ENCODE measurements at regions not wholly inside any gene's neighbourhood (a gene's known extent, or its start where the extent isn't known, plus 50 kb on each side); places are given as distances from the start of the nearest gene placed in this dataset.

GRCh38 chr13:81302677-81303076, 961.8 kb upstream of the SPRY2 start:
- Histone ChIP-seq H3K27ac (ENCODE audit: low read depth in 2 of 2, low read length in 2 of 2) (no peak overlapping the region), H3K27me3 (ENCODE audit: control insufficient read depth in 2 of 2, insufficient read depth in 2 of 2, low read length in 2 of 2) (no peaks in the 10 kb centered on the region), H3K36me3 (ENCODE audit: control insufficient read depth in 2 of 2, insufficient read depth in 2 of 2, low read length in 2 of 2) (no peaks in the 10 kb centered on the region)

GRCh38 chr13:81302125-81302524, 961.2 kb upstream of the SPRY2 start:
- no peaks in the 10 kb centered on the region for H3K27me3 ChIP-seq (ENCODE audit: control insufficient read depth in 2 of 2, insufficient read depth in 2 of 2, low read length in 2 of 2)
- H3K4me1 ChIP-seq (ENCODE audit: control insufficient read depth in 2 of 2, insufficient read depth in 2 of 2, low read length in 2 of 2), result peaks cover 0 to 2% of the 10 kb centered on the region in 2 donors
- H3K9me3 ChIP-seq (ENCODE audit: control insufficient read depth in 2 of 2, low read length in 2 of 2), result no peaks in the 10 kb centered on the region
- H3K4me3 ChIP-seq (ENCODE audit: low read length in 2 of 2), result no peak overlapping the region
- H3K9ac ChIP-seq (ENCODE audit: low read depth in 1 of 2, low read length in 2 of 2), result no peak overlapping the region
- H3K27ac ChIP-seq (ENCODE audit: low read depth in 2 of 2, low read length in 2 of 2), result no peak overlapping the region
- no peaks in the 10 kb centered on the region for H3K36me3 ChIP-seq (ENCODE audit: control insufficient read depth in 2 of 2, insufficient read depth in 2 of 2, low read length in 2 of 2)

More at GRCh38 chr13:81302677-81303076, 961.8 kb upstream of the SPRY2 start:
- H3K4me3 ChIP-seq (ENCODE audit: low read length in 2 of 2), result no peak overlapping the region
- no peaks in the 10 kb centered on the region for H3K9me3 ChIP-seq (ENCODE audit: control insufficient read depth in 2 of 2, low read length in 2 of 2)
- H3K4me1 ChIP-seq (ENCODE audit: control insufficient read depth in 2 of 2, insufficient read depth in 2 of 2, low read length in 2 of 2), result peaks cover 0 to 2% of the 10 kb centered on the region in 2 donors
- H3K9ac ChIP-seq (ENCODE audit: low read depth in 1 of 2, low read length in 2 of 2), result no peak overlapping the region

GRCh38 chr13:81295177-81295576, 954.3 kb upstream of the SPRY2 start:
- H3K4me1 ChIP-seq (ENCODE audit: control insufficient read depth in 2 of 2, insufficient read depth in 2 of 2, low read length in 2 of 2), result no peaks in the 10 kb centered on the region
- H3K27ac ChIP-seq (ENCODE audit: low read depth in 2 of 2, low read length in 2 of 2), result no peak overlapping the region
- H3K9ac ChIP-seq (ENCODE audit: low read depth in 1 of 2, low read length in 2 of 2), result no peak overlapping the region
- no peaks in the 10 kb centered on the region for H3K9me3 ChIP-seq (ENCODE audit: control insufficient read depth in 2 of 2, low read length in 2 of 2)
- no peaks in the 10 kb centered on the region for H3K27me3 ChIP-seq (ENCODE audit: control insufficient read depth in 2 of 2, insufficient read depth in 2 of 2, low read length in 2 of 2)
- H3K4me3 ChIP-seq (ENCODE audit: low read length in 2 of 2), result no peak overlapping the region
- H3K36me3 ChIP-seq (ENCODE audit: control insufficient read depth in 2 of 2, insufficient read depth in 2 of 2, low read length in 2 of 2), result no peaks in the 10 kb centered on the region

GRCh38 chr13:81293594-81294164, 952.8 kb upstream of the SPRY2 start:
- H3K9ac ChIP-seq (ENCODE audit: low read depth in 1 of 2, low read length in 2 of 2), result no peak overlapping the region
- no peaks in the 10 kb centered on the region for H3K4me1 ChIP-seq (ENCODE audit: control insufficient read depth in 2 of 2, insufficient read depth in 2 of 2, low read length in 2 of 2)
- no peaks in the 10 kb centered on the region for H3K9me3 ChIP-seq (ENCODE audit: control insufficient read depth in 2 of 2, low read length in 2 of 2)
- no peaks in the 10 kb centered on the region for H3K36me3 ChIP-seq (ENCODE audit: control insufficient read depth in 2 of 2, insufficient read depth in 2 of 2, low read length in 2 of 2)
- no peak overlapping the region for H3K27ac ChIP-seq (ENCODE audit: low read depth in 2 of 2, low read length in 2 of 2)
- H3K4me3 ChIP-seq (ENCODE audit: low read length in 2 of 2), result no peak overlapping the region
- H3K27me3 ChIP-seq (ENCODE audit: control insufficient read depth in 2 of 2, insufficient read depth in 2 of 2, low read length in 2 of 2), result no peaks in the 10 kb centered on the region

- Histone ChIP-seq H3K36me3 (ENCODE audit: control insufficient read depth in 2 of 2, insufficient read depth in 2 of 2, low read length in 2 of 2) (no peaks in the 10 kb centered on the region), H3K27ac (ENCODE audit: low read depth in 2 of 2, low read length in 2 of 2) (no peak overlapping the region), H3K4me1 (ENCODE audit: control insufficient read depth in 2 of 2, insufficient read depth in 2 of 2, low read length in 2 of 2) (no peaks in the 10 kb centered on the region), H3K9me3 (ENCODE audit: control insufficient read depth in 2 of 2, low read length in 2 of 2) (no peaks in the 10 kb centered on the region), H3K4me3 (ENCODE audit: low read length in 2 of 2) (no peak overlapping the region), H3K9ac (ENCODE audit: low read depth in 1 of 2, low read length in 2 of 2) (no peak overlapping the region), H3K27me3 (ENCODE audit: control insufficient read depth in 2 of 2, insufficient read depth in 2 of 2, low read length in 2 of 2) (no peaks in the 10 kb centered on the region)
Observed at GRCh38 chr13:81283561-81283960, 942.6 kb upstream of the SPRY2 start.

GRCh38 chr13:81283062-81283461, 942.1 kb upstream of the SPRY2 start:
- Histone ChIP-seq H3K4me3 (ENCODE audit: low read length in 2 of 2) (no peak overlapping the region), H3K4me1 (ENCODE audit: control insufficient read depth in 2 of 2, insufficient read depth in 2 of 2, low read length in 2 of 2) (no peaks in the 10 kb centered on the region), H3K27ac (ENCODE audit: low read depth in 2 of 2, low read length in 2 of 2) (no peak overlapping the region), H3K36me3 (ENCODE audit: control insufficient read depth in 2 of 2, insufficient read depth in 2 of 2, low read length in 2 of 2) (no peaks in the 10 kb centered on the region), H3K27me3 (ENCODE audit: control insufficient read depth in 2 of 2, insufficient read depth in 2 of 2, low read length in 2 of 2) (no peaks in the 10 kb centered on the region), H3K9me3 (ENCODE audit: control insufficient read depth in 2 of 2, low read length in 2 of 2) (no peaks in the 10 kb centered on the region), H3K9ac (ENCODE audit: low read depth in 1 of 2, low read length in 2 of 2) (no peak overlapping the region)

GRCh38 chr13:81275666-81276258, 934.8 kb upstream of the SPRY2 start:
- H3K9ac ChIP-seq (ENCODE audit: low read depth in 1 of 2, low read length in 2 of 2), result no peak overlapping the region
- no peaks in the 10 kb centered on the region for H3K36me3 ChIP-seq (ENCODE audit: control insufficient read depth in 2 of 2, insufficient read depth in 2 of 2, low read length in 2 of 2)
- no peaks in the 10 kb centered on the region for H3K9me3 ChIP-seq (ENCODE audit: control insufficient read depth in 2 of 2, low read length in 2 of 2)
- no peak overlapping the region for H3K27ac ChIP-seq (ENCODE audit: low read depth in 2 of 2, low read length in 2 of 2)
- H3K4me1 ChIP-seq (ENCODE audit: control insufficient read depth in 2 of 2, insufficient read depth in 2 of 2, low read length in 2 of 2), result no peaks in the 10 kb centered on the region
- no peaks in the 10 kb centered on the region for H3K27me3 ChIP-seq (ENCODE audit: control insufficient read depth in 2 of 2, insufficient read depth in 2 of 2, low read length in 2 of 2)
- no peak overlapping the region for H3K4me3 ChIP-seq (ENCODE audit: low read length in 2 of 2)

GRCh38 chr13:81247711-81248110, 906.8 kb upstream of the SPRY2 start:
- no peak overlapping the region for H3K9ac ChIP-seq (ENCODE audit: low read depth in 1 of 2, low read length in 2 of 2)
- no peaks in the 10 kb centered on the region for H3K27me3 ChIP-seq (ENCODE audit: control insufficient read depth in 2 of 2, insufficient read depth in 2 of 2, low read length in 2 of 2)
- H3K4me3 ChIP-seq (ENCODE audit: low read length in 2 of 2), result no peak overlapping the region
- H3K36me3 ChIP-seq (ENCODE audit: control insufficient read depth in 2 of 2, insufficient read depth in 2 of 2, low read length in 2 of 2), result no peaks in the 10 kb centered on the region
- H3K27ac ChIP-seq (ENCODE audit: low read depth in 2 of 2, low read length in 2 of 2), result no peak overlapping the region
- no peaks in the 10 kb centered on the region for H3K4me1 ChIP-seq (ENCODE audit: control insufficient read depth in 2 of 2, insufficient read depth in 2 of 2, low read length in 2 of 2)
- no peaks in the 10 kb centered on the region for H3K9me3 ChIP-seq (ENCODE audit: control insufficient read depth in 2 of 2, low read length in 2 of 2)

- Histone ChIP-seq H3K9me3 (ENCODE audit: control insufficient read depth in 2 of 2, low read length in 2 of 2) (no peaks in the 10 kb centered on the region), H3K27me3 (ENCODE audit: control insufficient read depth in 2 of 2, insufficient read depth in 2 of 2, low read length in 2 of 2) (no peaks in the 10 kb centered on the region), H3K4me1 (ENCODE audit: control insufficient read depth in 2 of 2, insufficient read depth in 2 of 2, low read length in 2 of 2) (no peaks in the 10 kb centered on the region), H3K27ac (ENCODE audit: low read depth in 2 of 2, low read length in 2 of 2) (no peak overlapping the region), H3K9ac (ENCODE audit: low read depth in 1 of 2, low read length in 2 of 2) (no peak overlapping the region), H3K36me3 (ENCODE audit: control insufficient read depth in 2 of 2, insufficient read depth in 2 of 2, low read length in 2 of 2) (no peaks in the 10 kb centered on the region), H3K4me3 (ENCODE audit: low read length in 2 of 2) (no peak overlapping the region)
Observed at GRCh38 chr13:81246556-81246955, 905.6 kb upstream of the SPRY2 start.

- no peaks in the 10 kb centered on the region for H3K9me3 ChIP-seq (ENCODE audit: control insufficient read depth in 2 of 2, low read length in 2 of 2)
- no peak overlapping the region for H3K27ac ChIP-seq (ENCODE audit: low read depth in 2 of 2, low read length in 2 of 2)
- no peaks in the 10 kb centered on the region for H3K4me1 ChIP-seq (ENCODE audit: control insufficient read depth in 2 of 2, insufficient read depth in 2 of 2, low read length in 2 of 2)
- no peaks in the 10 kb centered on the region for H3K27me3 ChIP-seq (ENCODE audit: control insufficient read depth in 2 of 2, insufficient read depth in 2 of 2, low read length in 2 of 2)
- no peak overlapping the region for H3K9ac ChIP-seq (ENCODE audit: low read depth in 1 of 2, low read length in 2 of 2)
- H3K36me3 ChIP-seq (ENCODE audit: control insufficient read depth in 2 of 2, insufficient read depth in 2 of 2, low read length in 2 of 2), result no peaks in the 10 kb centered on the region
- no peak overlapping the region for H3K4me3 ChIP-seq (ENCODE audit: low read length in 2 of 2)
Observed at GRCh38 chr13:81244011-81244410, 903.1 kb upstream of the SPRY2 start.

Measured in mucosa of rectum (tissue), 2 donors.